ENCODE measurements at regions not wholly inside any gene's neighbourhood (a gene's known extent, or its start where the extent isn't known, plus 50 kb on each side); places are given as distances from the start of the nearest gene placed in this dataset.

DNA sequence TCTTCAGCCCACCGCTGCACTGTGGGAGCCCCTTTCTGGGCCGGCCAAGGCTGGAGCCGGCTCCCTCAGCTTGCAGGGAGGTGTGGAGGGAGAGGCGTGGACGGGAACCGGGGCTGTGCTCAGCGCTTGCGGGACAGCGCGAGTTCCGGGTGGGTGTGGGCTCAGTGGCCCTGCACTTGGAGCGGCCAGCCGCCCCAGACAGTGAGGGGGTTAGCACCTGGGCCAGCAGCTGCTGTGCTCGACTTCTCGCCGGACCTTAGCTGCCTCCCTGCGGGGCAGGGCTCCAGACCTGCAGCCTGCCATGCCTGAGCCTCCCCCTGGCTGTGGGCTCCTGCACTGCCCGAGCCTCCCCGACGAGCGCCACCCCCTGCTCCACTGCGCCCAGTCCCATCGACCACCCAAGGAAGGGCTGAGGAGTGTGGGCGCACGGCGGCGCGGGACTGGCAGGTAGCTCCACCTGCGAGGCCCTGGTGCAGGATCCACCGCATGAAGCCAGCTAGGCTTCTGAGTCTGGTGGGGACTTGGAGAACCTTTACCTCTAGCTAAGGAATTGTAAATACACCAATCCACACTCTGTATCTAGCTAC is 92.9 kb upstream of the MAST4 start:
- no peak overlapping the region for H3K4me3 ChIP-seq (ENCODE audit: low read length)
- no peaks in the 10 kb centered on the region for H3K9me3 ChIP-seq (replicated peaks; ENCODE audit: low read length)
- no peaks in the 10 kb centered on the region for H3K4me1 ChIP-seq (ENCODE audit: control insufficient read depth, insufficient read depth, low read length)
- no peak overlapping the region for H3K9ac ChIP-seq (ENCODE audit: low read depth, low read length)
- no peaks in the 10 kb centered on the region for H3K27me3 ChIP-seq (ENCODE audit: control insufficient read depth, insufficient read depth, low read length)
- H3K4me2 ChIP-seq (ENCODE audit: low read length) = no peak overlapping the region
- no peaks in the 10 kb centered on the region for H3K36me3 ChIP-seq (ENCODE audit: insufficient read depth, low read length)

- Histone ChIP-seq H3K36me3 (ENCODE audit: insufficient read depth, low read length) (no peaks in the 10 kb centered on the region), H3K4me2 (ENCODE audit: low read length) (no peak overlapping the region), H3K4me1 (ENCODE audit: control insufficient read depth, insufficient read depth, low read length) (no peaks in the 10 kb centered on the region), H3K9me3 (replicated peaks; ENCODE audit: low read length) (no peaks in the 10 kb centered on the region), H3K4me3 (ENCODE audit: low read length) (no peak overlapping the region), H3K27me3 (ENCODE audit: control insufficient read depth, insufficient read depth, low read length) (no peaks in the 10 kb centered on the region), H3K9ac (ENCODE audit: low read depth, low read length) (no peak overlapping the region)
These were observed 89.1 kb upstream of the MAST4 start for GRCh38 chr5:66507106-66507505.

- Histone ChIP-seq H3K4me1 (ENCODE audit: control insufficient read depth, insufficient read depth, low read length) (no peaks in the 10 kb centered on the region), H3K4me3 (ENCODE audit: low read length) (no peak overlapping the region), H3K9me3 (replicated peaks; ENCODE audit: low read length) (no peaks in the 10 kb centered on the region), H3K4me2 (ENCODE audit: low read length) (no peak overlapping the region), H3K27me3 (ENCODE audit: control insufficient read depth, insufficient read depth, low read length) (no peaks in the 10 kb centered on the region), H3K36me3 (ENCODE audit: insufficient read depth, low read length) (no peaks in the 10 kb centered on the region), H3K9ac (ENCODE audit: low read depth, low read length) (no peak overlapping the region)
These were observed 84.7 kb upstream of the MAST4 start for GRCh38 chr5:66511491-66511890.

DNA sequence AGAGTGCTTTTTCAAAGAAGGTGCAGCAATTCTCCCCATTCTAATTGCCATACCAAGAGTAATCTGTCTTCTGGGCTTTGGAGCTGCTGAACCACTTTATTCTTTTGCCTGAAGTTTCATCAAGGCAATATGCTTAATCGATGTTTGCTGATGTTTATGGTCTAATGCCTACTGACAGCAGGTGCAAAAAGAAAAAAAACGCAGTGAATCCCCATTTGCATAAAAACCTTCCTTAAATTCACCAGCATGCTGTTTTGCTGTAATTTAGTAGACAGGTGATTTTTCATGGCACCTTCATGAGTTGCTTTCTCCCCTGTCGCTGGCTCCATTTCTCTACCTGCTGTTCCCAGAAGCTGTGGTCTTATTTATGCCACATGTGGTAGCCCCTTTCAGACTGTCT is 83.1 kb upstream of the MAST4 start:
- no peaks in the 10 kb centered on the region for H3K9me3 ChIP-seq (replicated peaks; ENCODE audit: low read length)
- H3K4me3 ChIP-seq (ENCODE audit: low read length) = no peak overlapping the region
- no peaks in the 10 kb centered on the region for H3K27me3 ChIP-seq (ENCODE audit: control insufficient read depth, insufficient read depth, low read length)
- H3K9ac ChIP-seq (ENCODE audit: low read depth, low read length) = no peak overlapping the region
- H3K4me2 ChIP-seq (ENCODE audit: low read length) = no peak overlapping the region
- no peaks in the 10 kb centered on the region for H3K4me1 ChIP-seq (ENCODE audit: control insufficient read depth, insufficient read depth, low read length)
- no peaks in the 10 kb centered on the region for H3K36me3 ChIP-seq (ENCODE audit: insufficient read depth, low read length)

DNA sequence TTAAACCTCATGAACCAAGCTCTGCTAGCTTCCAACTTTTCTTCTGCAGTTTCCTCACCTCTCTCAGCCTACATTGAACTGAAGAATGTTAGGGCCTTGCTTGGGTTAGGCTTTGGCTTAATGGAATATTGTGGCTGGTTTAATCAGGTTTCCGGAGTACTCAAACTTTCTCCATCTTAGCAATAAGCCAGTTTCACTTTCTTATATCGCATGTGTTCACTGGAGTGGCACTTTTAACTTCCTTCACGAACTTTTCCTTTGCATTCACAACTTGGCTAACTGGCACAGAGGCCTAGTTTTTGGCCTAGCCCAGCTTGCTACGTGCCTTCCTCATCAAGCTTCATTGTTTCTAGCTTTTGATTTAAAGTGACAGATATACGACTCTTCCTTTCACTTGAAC is 81.0 kb upstream of the MAST4 start:
- Histone ChIP-seq H3K4me1 (ENCODE audit: control insufficient read depth, insufficient read depth, low read length) (no peaks in the 10 kb centered on the region), H3K9me3 (replicated peaks; ENCODE audit: low read length) (no peaks in the 10 kb centered on the region), H3K27me3 (ENCODE audit: control insufficient read depth, insufficient read depth, low read length) (no peaks in the 10 kb centered on the region), H3K4me3 (ENCODE audit: low read length) (no peak overlapping the region), H3K4me2 (ENCODE audit: low read length) (no peak overlapping the region), H3K36me3 (ENCODE audit: insufficient read depth, low read length) (no peaks in the 10 kb centered on the region), H3K9ac (ENCODE audit: low read depth, low read length) (no peak overlapping the region)

DNA sequence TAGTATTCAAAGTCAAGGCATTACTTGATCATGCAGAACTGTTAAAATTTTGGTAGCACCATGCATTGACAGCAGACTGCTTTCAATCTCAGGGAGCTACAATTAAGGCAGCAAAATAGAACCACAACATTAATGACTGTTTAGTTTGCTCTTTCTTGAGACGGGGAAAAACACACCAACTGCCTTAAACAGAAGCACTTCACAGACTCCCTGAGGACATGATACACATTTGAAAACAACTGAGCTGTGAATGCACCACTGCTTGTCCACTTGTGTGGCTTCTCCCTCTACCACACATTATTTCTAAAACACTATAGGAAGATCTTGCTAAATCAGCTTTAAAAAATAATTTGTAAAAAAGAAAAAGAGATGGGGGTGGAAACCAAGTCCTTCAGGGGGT is 79.6 kb upstream of the MAST4 start:
- H3K36me3 ChIP-seq (ENCODE audit: insufficient read depth, low read length) = no peaks in the 10 kb centered on the region
- no peak overlapping the region for H3K4me2 ChIP-seq (ENCODE audit: low read length)
- no peaks in the 10 kb centered on the region for H3K9me3 ChIP-seq (replicated peaks; ENCODE audit: low read length)
- H3K4me1 ChIP-seq (ENCODE audit: control insufficient read depth, insufficient read depth, low read length) = no peaks in the 10 kb centered on the region
- no peaks in the 10 kb centered on the region for H3K27me3 ChIP-seq (ENCODE audit: control insufficient read depth, insufficient read depth, low read length)
- no peak overlapping the region for H3K9ac ChIP-seq (ENCODE audit: low read depth, low read length)
- H3K4me3 ChIP-seq (ENCODE audit: low read length) = no peak overlapping the region

DNA sequence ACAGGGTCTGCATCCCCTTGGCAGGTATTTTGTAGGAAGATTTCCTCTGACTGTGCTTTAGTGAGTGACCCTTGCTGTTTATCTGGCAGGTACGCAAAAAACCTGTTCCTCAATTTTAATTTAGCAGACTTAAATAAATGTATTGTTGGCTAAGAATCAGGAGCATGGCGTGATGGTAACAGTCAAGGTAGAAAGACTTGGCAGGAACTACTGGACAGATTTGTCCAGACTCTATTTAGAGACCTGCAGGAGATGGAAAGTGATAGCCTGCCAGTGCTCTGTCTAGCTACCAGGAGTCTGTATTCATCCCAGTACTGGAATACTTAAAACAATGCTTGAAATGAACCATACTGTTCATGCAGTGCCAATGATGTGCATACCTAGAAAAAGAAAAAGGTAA is 78.8 kb upstream of the MAST4 start:
- no peaks in the 10 kb centered on the region for H3K9me3 ChIP-seq (replicated peaks; ENCODE audit: low read length)
- no peaks in the 10 kb centered on the region for H3K36me3 ChIP-seq (ENCODE audit: insufficient read depth, low read length)

DNA sequence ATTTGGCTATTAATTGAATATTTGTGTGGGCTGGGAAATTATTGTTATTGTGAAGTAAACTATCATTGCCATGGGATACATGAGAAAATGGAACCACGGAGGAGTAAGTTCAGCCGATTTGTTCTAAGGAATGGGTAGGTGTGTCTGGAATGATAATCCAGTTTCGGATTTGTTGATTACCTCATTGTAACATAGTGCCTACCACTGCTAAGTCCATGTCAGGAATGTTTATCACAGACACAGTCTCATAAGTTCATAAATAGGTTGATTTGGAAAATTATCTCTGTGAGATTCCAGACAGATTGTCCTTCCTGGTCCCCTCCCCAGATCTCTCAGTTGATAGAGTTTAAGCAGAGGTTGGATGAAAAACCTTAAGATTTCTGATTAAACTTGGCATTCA is 78.1 kb upstream of the MAST4 start:
- H3K4me3 ChIP-seq (ENCODE audit: low read length) = no peak overlapping the region
- no peak overlapping the region for H3K4me2 ChIP-seq (ENCODE audit: low read length)
- H3K9ac ChIP-seq (ENCODE audit: low read depth, low read length) = no peak overlapping the region
- no peaks in the 10 kb centered on the region for H3K9me3 ChIP-seq (replicated peaks; ENCODE audit: low read length)
- no peaks in the 10 kb centered on the region for H3K36me3 ChIP-seq (ENCODE audit: insufficient read depth, low read length)
- no peaks in the 10 kb centered on the region for H3K27me3 ChIP-seq (ENCODE audit: control insufficient read depth, insufficient read depth, low read length)
- H3K4me1 ChIP-seq (ENCODE audit: control insufficient read depth, insufficient read depth, low read length) = no peaks in the 10 kb centered on the region

More for the DNA sequence above, 78.8 kb upstream of the MAST4 start:
- no peak overlapping the region for H3K4me2 ChIP-seq (ENCODE audit: low read length)
- H3K27me3 ChIP-seq (ENCODE audit: control insufficient read depth, insufficient read depth, low read length) = no peaks in the 10 kb centered on the region
- H3K4me1 ChIP-seq (ENCODE audit: control insufficient read depth, insufficient read depth, low read length) = no peaks in the 10 kb centered on the region
- H3K9ac ChIP-seq (ENCODE audit: low read depth, low read length) = no peak overlapping the region
- H3K4me3 ChIP-seq (ENCODE audit: low read length) = no peak overlapping the region

DNA sequence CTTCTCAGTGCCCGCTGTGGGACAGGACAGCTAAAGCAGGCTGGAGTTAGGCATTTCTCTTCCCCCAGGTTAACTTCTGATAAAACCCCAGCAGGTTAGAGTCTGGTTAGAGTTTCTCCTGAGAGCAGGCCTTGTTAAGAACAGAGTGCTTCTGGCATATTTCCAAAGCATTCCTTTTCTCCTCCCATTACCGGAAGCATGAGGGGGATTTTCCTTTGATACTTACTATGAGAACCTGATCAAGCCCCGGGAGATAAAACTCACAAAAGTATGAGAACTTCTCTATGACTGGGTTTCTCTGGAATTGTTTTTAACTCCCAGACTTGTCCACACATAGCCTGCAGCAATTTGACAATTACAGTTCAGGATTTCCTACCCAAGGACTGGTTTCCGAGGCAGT is 77.4 kb upstream of the MAST4 start:
- no peaks in the 10 kb centered on the region for H3K4me1 ChIP-seq (ENCODE audit: control insufficient read depth, insufficient read depth, low read length)
- H3K9ac ChIP-seq (ENCODE audit: low read depth, low read length) = no peak overlapping the region
- no peak overlapping the region for H3K4me2 ChIP-seq (ENCODE audit: low read length)
- no peak overlapping the region for H3K4me3 ChIP-seq (ENCODE audit: low read length)
- H3K27me3 ChIP-seq (ENCODE audit: control insufficient read depth, insufficient read depth, low read length) = no peaks in the 10 kb centered on the region
- H3K9me3 ChIP-seq (replicated peaks; ENCODE audit: low read length) = no peaks in the 10 kb centered on the region
- H3K36me3 ChIP-seq (ENCODE audit: insufficient read depth, low read length) = no peaks in the 10 kb centered on the region

DNA sequence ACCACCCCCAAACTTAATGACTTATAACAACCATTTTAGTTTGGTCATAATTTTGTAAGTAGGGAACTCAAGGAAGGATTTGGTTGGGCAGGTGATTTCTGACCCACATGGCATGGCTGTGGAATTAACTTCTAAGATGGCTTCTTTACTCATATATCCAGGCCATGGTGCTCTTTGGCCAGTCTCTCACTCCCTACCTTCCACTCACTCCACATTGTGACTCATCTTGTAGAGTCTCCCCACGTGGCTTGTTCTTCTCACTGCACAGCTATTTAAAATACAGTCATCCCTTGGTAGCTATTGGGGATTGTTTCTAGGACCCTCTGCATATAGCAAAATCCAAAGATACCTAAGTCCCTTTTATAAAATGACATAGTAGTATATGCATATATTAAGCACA is 76.6 kb upstream of the MAST4 start:
- Histone ChIP-seq H3K27me3 (ENCODE audit: control insufficient read depth, insufficient read depth, low read length) (no peaks in the 10 kb centered on the region), H3K4me3 (ENCODE audit: low read length) (no peak overlapping the region), H3K4me1 (ENCODE audit: control insufficient read depth, insufficient read depth, low read length) (no peaks in the 10 kb centered on the region), H3K9me3 (replicated peaks; ENCODE audit: low read length) (no peaks in the 10 kb centered on the region), H3K9ac (ENCODE audit: low read depth, low read length) (no peak overlapping the region), H3K36me3 (ENCODE audit: insufficient read depth, low read length) (no peaks in the 10 kb centered on the region), H3K4me2 (ENCODE audit: low read length) (no peak overlapping the region)

GRCh38 chr5:66520854-66521253 is 75.3 kb upstream of the MAST4 start:
- Histone ChIP-seq H3K9me3 (replicated peaks; ENCODE audit: low read length) (no peaks in the 10 kb centered on the region), H3K9ac (ENCODE audit: low read depth, low read length) (no peak overlapping the region), H3K36me3 (ENCODE audit: insufficient read depth, low read length) (no peaks in the 10 kb centered on the region), H3K4me1 (ENCODE audit: control insufficient read depth, insufficient read depth, low read length) (no peaks in the 10 kb centered on the region), H3K4me2 (ENCODE audit: low read length) (no peak overlapping the region), H3K27me3 (ENCODE audit: control insufficient read depth, insufficient read depth, low read length) (peaks cover 3% of the 10 kb centered on the region), H3K4me3 (ENCODE audit: low read length) (no peak overlapping the region)

- H3K9me3 ChIP-seq (replicated peaks; ENCODE audit: low read length) = no peaks in the 10 kb centered on the region
- no peak overlapping the region for H3K4me3 ChIP-seq (ENCODE audit: low read length)
- no peak overlapping the region for H3K4me2 ChIP-seq (ENCODE audit: low read length)
- H3K9ac ChIP-seq (ENCODE audit: low read depth, low read length) = no peak overlapping the region
- H3K36me3 ChIP-seq (ENCODE audit: insufficient read depth, low read length) = no peaks in the 10 kb centered on the region
- no peaks in the 10 kb centered on the region for H3K4me1 ChIP-seq (ENCODE audit: control insufficient read depth, insufficient read depth, low read length)
- H3K27me3 ChIP-seq (ENCODE audit: control insufficient read depth, insufficient read depth, low read length) = peaks cover 9% of the 10 kb centered on the region
These were observed 68.6 kb upstream of the MAST4 start for GRCh38 chr5:66527478-66528035.

Measured in skeletal muscle satellite cell (primary cell).